ENCODE measurements at regions not wholly inside any gene's neighbourhood (a gene's known extent, or its start where the extent isn't known, plus 50 kb on each side); places are given as distances from the start of the nearest gene placed in this dataset.

- no peak for DNase-seq
- Histone ChIP-seq H3K4me1 (ENCODE audit: low read length) (no peaks in the 10 kb centered on the region), H3K79me2 (ENCODE audit: low read length) (no peaks in the 10 kb centered on the region), H3K4me3 (ENCODE audit: low read length) (no peak overlapping the region), H3K9ac (ENCODE audit: low read length) (no peak overlapping the region), H3K4me2 (ENCODE audit: low read depth, low read length) (no peak overlapping the region), H4K20me1 (ENCODE audit: insufficient read depth, low read length) (no peaks in the 10 kb centered on the region), H3K9me3 (replicated peaks; ENCODE audit: insufficient read depth, low read length) (no peaks in the 10 kb centered on the region), H3K9me2 (replicated peaks; ENCODE audit: insufficient read depth, low read length) (no peaks in the 10 kb centered on the region), H3K36me3 (replicated peaks; ENCODE audit: insufficient read depth, low read length) (no peaks in the 10 kb centered on the region), H3K27ac (ENCODE audit: low read length) (no peak overlapping the region), H2AFZ (ENCODE audit: low read length) (no peak overlapping the region), H3K27me3 (replicated peaks; ENCODE audit: insufficient read depth, low read length) (no peaks in the 10 kb centered on the region), H3F3A (ENCODE audit: insufficient read depth, low read length) (no peaks in the 10 kb centered on the region)
- TF ChIP-seq EZH2phosphoT487 (IDR thresholded peaks at IDR 0.05; ENCODE audit: low read length), result no peak
- TF ChIP-seq CTCF (IDR thresholded peaks at IDR 0.05; ENCODE audit: low read length), result no peak
- no peak for TF ChIP-seq EZH2 (optimal IDR thresholded peaks at IDR 0.05; ENCODE audit: low read depth, low read length)
Measured at GRCh38 chrX:149313871-149314371, 191.2 kb downstream of the IDS start.

DNA sequence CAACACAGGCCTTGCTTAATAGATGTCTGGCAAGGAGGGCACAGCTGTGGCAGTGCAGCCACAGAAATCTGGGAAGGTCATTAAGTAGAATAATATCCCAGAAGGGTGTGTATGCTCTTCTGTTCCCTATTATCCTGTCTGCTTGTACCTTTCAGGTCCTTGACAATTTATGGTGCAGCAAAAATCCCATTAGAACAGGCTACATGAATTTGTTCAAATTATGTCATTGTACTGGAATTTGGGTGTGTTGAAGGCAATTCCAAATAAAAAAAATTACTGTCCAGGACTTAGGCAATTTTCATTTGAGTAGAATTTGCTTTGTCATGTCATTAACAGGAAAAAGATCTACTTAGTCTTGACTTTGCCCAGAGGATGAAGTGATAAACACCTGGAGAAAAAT lies 192.1 kb downstream of the IDS start:
- no peak overlapping the region for H3K4me3 ChIP-seq (ENCODE audit: low read length)
- TF ChIP-seq CTCF (IDR thresholded peaks at IDR 0.05; ENCODE audit: low read length) (no peak), EZH2 (optimal IDR thresholded peaks at IDR 0.05; ENCODE audit: low read depth, low read length) (no peak), EZH2phosphoT487 (IDR thresholded peaks at IDR 0.05; ENCODE audit: low read length) (no peak)

GRCh38 chrX:149312097-149312496 lies 193.0 kb downstream of the IDS start:
- Histone ChIP-seq H3K9me2 (replicated peaks; ENCODE audit: insufficient read depth, low read length) (no peaks in the 10 kb centered on the region), H3K9me3 (replicated peaks; ENCODE audit: insufficient read depth, low read length) (no peaks in the 10 kb centered on the region), H2AFZ (ENCODE audit: low read length) (no peak overlapping the region), H3F3A (ENCODE audit: insufficient read depth, low read length) (no peaks in the 10 kb centered on the region), H3K27me3 (replicated peaks; ENCODE audit: insufficient read depth, low read length) (no peaks in the 10 kb centered on the region), H4K20me1 (ENCODE audit: insufficient read depth, low read length) (no peaks in the 10 kb centered on the region), H3K4me2 (ENCODE audit: low read depth, low read length) (no peak overlapping the region), H3K9ac (ENCODE audit: low read length) (no peak overlapping the region), H3K4me1 (ENCODE audit: low read length) (no peaks in the 10 kb centered on the region), H3K27ac (ENCODE audit: low read length) (no peak overlapping the region), H3K4me3 (ENCODE audit: low read length) (no peak overlapping the region), H3K79me2 (ENCODE audit: low read length) (no peaks in the 10 kb centered on the region), H3K36me3 (replicated peaks; ENCODE audit: insufficient read depth, low read length) (no peaks in the 10 kb centered on the region)
- DNase-seq, result no peak
- TF ChIP-seq EZH2 (optimal IDR thresholded peaks at IDR 0.05; ENCODE audit: low read depth, low read length) (no peak), EZH2phosphoT487 (IDR thresholded peaks at IDR 0.05; ENCODE audit: low read length) (no peak), CTCF (IDR thresholded peaks at IDR 0.05; ENCODE audit: low read length) (no peak)

More for the DNA sequence above, 192.1 kb downstream of the IDS start:
- DNase-seq, result no peak
- Histone ChIP-seq H3K9me2 (replicated peaks; ENCODE audit: insufficient read depth, low read length) (no peaks in the 10 kb centered on the region), H3K27me3 (replicated peaks; ENCODE audit: insufficient read depth, low read length) (no peaks in the 10 kb centered on the region), H2AFZ (ENCODE audit: low read length) (no peak overlapping the region), H3K36me3 (replicated peaks; ENCODE audit: insufficient read depth, low read length) (no peaks in the 10 kb centered on the region), H4K20me1 (ENCODE audit: insufficient read depth, low read length) (no peaks in the 10 kb centered on the region), H3K9ac (ENCODE audit: low read length) (no peak overlapping the region), H3K27ac (ENCODE audit: low read length) (no peak overlapping the region), H3K4me1 (ENCODE audit: low read length) (no peaks in the 10 kb centered on the region), H3K4me2 (ENCODE audit: low read depth, low read length) (no peak overlapping the region), H3F3A (ENCODE audit: insufficient read depth, low read length) (no peaks in the 10 kb centered on the region), H3K79me2 (ENCODE audit: low read length) (no peaks in the 10 kb centered on the region), H3K9me3 (replicated peaks; ENCODE audit: insufficient read depth, low read length) (no peaks in the 10 kb centered on the region)

All from MM.1S (cell line).